GM08714 (cell line): ENCODE measurements at regions not wholly inside any gene's neighbourhood (a gene's known extent, or its start where the extent isn't known, plus 50 kb on each side); places are given as distances from the start of the nearest gene placed in this dataset.

Source experiments
- H3K4me3 ChIP-seq: fragments of 200-500 bp; sonication (Bioruptor generic); 2 replicates; pipeline ENCODE4 v1.5.1; 2014; ENCODE audit warnings: mild to moderate bottlenecking, low read length, inconsistent platforms
- ZNF274 ChIP-seq: IDR thresholded peaks from 2 replicates; pipeline ENCODE4 v1.6.1; 2012; ENCODE audit warnings: mild to moderate bottlenecking, low read depth, low read length

- no peak overlapping the region for H3K4me3 ChIP-seq
- no peak for TF ChIP-seq ZNF274
Measured at GRCh38 chrX:46382595-46382994, 162.6 kb downstream of the ZNF674 start.

- no peak overlapping the region for H3K4me3 ChIP-seq
- no peak for TF ChIP-seq ZNF274
Measured at GRCh38 chrX:46381630-46382029, 163.6 kb downstream of the ZNF674 start.

GRCh38 chrX:46380148-46380752 lies 165.0 kb downstream of the ZNF674 start:
- TF ChIP-seq ZNF274: no peak
- H3K4me3 ChIP-seq: no peak overlapping the region

- no peak overlapping the region for H3K4me3 ChIP-seq
- no peak for TF ChIP-seq ZNF274
Measured at GRCh38 chrX:46376246-46376885, 168.9 kb downstream of the ZNF674 start.

- no peak overlapping the region for H3K4me3 ChIP-seq
- TF ChIP-seq ZNF274: no peak
Measured at GRCh38 chrX:46375831-46376230, 169.4 kb downstream of the ZNF674 start.

GRCh38 chrX:46374371-46374770 lies 170.8 kb downstream of the ZNF674 start:
- H3K4me3 ChIP-seq: no peak overlapping the region
- no peak for TF ChIP-seq ZNF274

GRCh38 chrX:46367491-46367890 lies 177.7 kb downstream of the ZNF674 start:
- TF ChIP-seq ZNF274: no peak

GRCh38 chrX:46366381-46367207 lies 178.6 kb downstream of the ZNF674 start:
- no peak overlapping the region for H3K4me3 ChIP-seq
- TF ChIP-seq ZNF274: no peak

More at GRCh38 chrX:46367491-46367890, 177.7 kb downstream of the ZNF674 start:
- H3K4me3 ChIP-seq: no peak overlapping the region

- no peak overlapping the region for H3K4me3 ChIP-seq
- no peak for TF ChIP-seq ZNF274
Measured at GRCh38 chrX:46354481-46354880, 190.7 kb downstream of the ZNF674 start.

GRCh38 chrX:46341767-46342322 lies 203.4 kb downstream of the ZNF674 start:
- H3K4me3 ChIP-seq: no peak overlapping the region
- TF ChIP-seq ZNF274: no peak

- H3K4me3 ChIP-seq: no peak overlapping the region
- no peak for TF ChIP-seq ZNF274
Measured at GRCh38 chrX:46340696-46341095, 204.5 kb downstream of the ZNF674 start.

- H3K4me3 ChIP-seq: no peak overlapping the region
- no peak for TF ChIP-seq ZNF274
Measured at GRCh38 chrX:46333550-46333949, 211.7 kb downstream of the ZNF674 start.

- no peak for TF ChIP-seq ZNF274
- no peak overlapping the region for H3K4me3 ChIP-seq
Measured at GRCh38 chrX:46330981-46331380, 214.2 kb downstream of the ZNF674 start.

GRCh38 chrX:46330513-46330912 lies 214.7 kb downstream of the ZNF674 start:
- no peak overlapping the region for H3K4me3 ChIP-seq
- TF ChIP-seq ZNF274: no peak
